ENCODE measurements at regions not wholly inside any gene's neighbourhood (a gene's known extent, or its start where the extent isn't known, plus 50 kb on each side); places are given as distances from the start of the nearest gene placed in this dataset.

GRCh38 chr15:57816599-57816998, 110.1 kb downstream of the POLR2M start:
- TF ChIP-seq CTCF (IDR thresholded peaks at IDR 0.05) (no peak), POLR2AphosphoS5 (IDR thresholded peaks at IDR 0.05; ENCODE audit: low read depth, low read length) (no peak), REST (IDR thresholded peaks at IDR 0.05; ENCODE audit: insufficient read depth in 1 of 2, low read depth in 2 of 2, low read length in 1 of 2) (no peak), TCF7L2 (IDR thresholded peaks at IDR 0.05; ENCODE audit: low read depth, low read length) (no peak), SIN3A (IDR thresholded peaks at IDR 0.05; ENCODE audit: borderline replicate concordance, insufficient read depth, low read depth, low read length) (no peak)

All from Panc1 (cell line).